GM10248 (cell line): ENCODE measurements at regions not wholly inside any gene's neighbourhood (a gene's known extent, or its start where the extent isn't known, plus 50 kb on each side); places are given as distances from the start of the nearest gene placed in this dataset.
"Not testable (repeated sequence)": the region's sequence is repeated elsewhere in the genome, so short reads cannot be mapped to it uniquely, and the experiment has no call there.

ENCODE experiments used
- CTCF ChIA-PET: fragments of 300-600 bp; sonication (Branson Sonifier 250); formaldehyde crosslinking; extraction: SDS; loops from one replicate; lab custom pipeline; 2021; ENCODE audit warnings: antibody characterized with exemption; lab: Yijun Ruan, JAX
- POLR2A ChIA-PET: fragments of 350-650 bp; sonication (Branson Sonifier 250); formaldehyde crosslinking; extraction: SDS; loops from one replicate; lab custom pipeline; 2020; ENCODE audit warnings: antibody characterized with exemption; lab: Yijun Ruan, JAX
- DNase-seq: peaks from one replicate; pipeline ENCODE4 v3.0.0; 2012; ENCODE audit errors: extremely low spot score
- TF ChIP-seq, protein P1 (sequence below): IDR thresholded peaks from 2 replicates; pipeline ENCODE4 v1.5.1; 2012; ENCODE audit warnings: mild to moderate bottlenecking, low read depth; ENCODE audit errors: extremely low read depth, missing control alignments, control extremely low read depth

DNA sequence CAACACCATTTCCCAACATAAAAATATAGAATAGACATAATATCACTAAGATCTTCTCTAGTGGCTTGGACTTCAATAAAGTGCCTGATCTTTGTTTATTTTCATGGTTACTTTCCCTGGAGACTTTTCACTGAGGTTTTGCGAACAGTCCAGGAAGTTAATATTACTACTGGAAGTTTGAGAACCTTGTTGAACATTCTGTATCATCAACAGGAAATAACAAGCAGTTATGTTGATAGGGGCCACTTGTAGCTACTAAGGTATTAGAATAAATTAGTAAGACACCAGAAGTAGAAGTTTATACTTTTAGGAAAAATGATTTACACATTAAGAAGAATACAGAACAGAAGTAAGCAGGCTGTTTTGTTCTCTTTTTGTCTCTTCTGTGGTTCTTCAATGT is 180.2 kb downstream of the TFAP2B start:
- DNase-seq, result no peak
- ChIA-PET POLR2A (no interaction called here), CTCF (no interaction called here)
- TF ChIP-seq, protein P1, sequence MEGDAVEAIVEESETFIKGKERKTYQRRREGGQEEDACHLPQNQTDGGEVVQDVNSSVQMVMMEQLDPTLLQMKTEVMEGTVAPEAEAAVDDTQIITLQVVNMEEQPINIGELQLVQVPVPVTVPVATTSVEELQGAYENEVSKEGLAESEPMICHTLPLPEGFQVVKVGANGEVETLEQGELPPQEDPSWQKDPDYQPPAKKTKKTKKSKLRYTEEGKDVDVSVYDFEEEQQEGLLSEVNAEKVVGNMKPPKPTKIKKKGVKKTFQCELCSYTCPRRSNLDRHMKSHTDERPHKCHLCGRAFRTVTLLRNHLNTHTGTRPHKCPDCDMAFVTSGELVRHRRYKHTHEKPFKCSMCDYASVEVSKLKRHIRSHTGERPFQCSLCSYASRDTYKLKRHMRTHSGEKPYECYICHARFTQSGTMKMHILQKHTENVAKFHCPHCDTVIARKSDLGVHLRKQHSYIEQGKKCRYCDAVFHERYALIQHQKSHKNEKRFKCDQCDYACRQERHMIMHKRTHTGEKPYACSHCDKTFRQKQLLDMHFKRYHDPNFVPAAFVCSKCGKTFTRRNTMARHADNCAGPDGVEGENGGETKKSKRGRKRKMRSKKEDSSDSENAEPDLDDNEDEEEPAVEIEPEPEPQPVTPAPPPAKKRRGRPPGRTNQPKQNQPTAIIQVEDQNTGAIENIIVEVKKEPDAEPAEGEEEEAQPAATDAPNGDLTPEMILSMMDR, result no peak

DNA sequence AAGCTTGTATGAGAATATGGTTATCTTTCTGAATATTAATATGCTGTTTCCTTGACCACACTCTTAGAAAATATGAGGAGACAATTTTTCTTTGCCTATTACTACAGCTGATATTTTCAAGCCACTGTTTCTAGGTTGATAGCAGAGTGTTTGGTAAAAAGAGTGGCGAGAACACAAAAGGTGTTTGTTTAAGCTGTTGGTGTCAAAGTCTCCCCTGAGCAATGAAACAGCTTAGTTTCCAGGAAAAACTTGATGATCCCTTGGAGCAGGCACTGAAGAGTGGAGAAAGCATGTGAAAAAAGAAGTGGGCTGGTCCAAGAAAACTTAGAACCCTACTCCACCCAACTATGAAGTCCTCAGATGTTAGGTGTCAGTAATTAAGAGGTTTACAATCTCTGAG is 182.7 kb downstream of the TFAP2B start:
- DNase-seq, result no peak
- ChIA-PET POLR2A (no interaction called here), CTCF (interaction anchor here (1.2 to 1.8 kb wide), 2 partner anchors 12 to 23 kb away, joined by 4 read pairs; no protein-coding TSS in a partner anchor)
- TF ChIP-seq, protein P1, result no peak

DNA sequence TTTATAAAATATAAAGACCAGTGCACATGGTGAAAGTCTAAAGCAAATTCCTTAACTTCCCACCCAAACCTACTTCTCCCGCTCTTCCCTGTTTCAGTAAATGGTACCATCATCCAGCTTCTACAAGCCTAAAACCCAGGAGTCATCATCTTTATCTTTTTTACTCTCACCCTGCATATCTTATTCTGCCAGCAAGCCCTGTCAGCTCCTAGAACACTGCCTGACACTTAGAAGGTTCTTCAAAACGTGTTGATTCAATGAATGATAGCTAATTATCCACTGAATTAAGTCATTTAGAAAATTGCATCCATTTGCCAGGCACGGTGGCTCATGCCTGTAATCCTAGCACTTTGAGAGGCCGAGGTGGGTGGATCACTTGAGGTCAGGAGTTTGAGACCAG is 185.7 kb downstream of the TFAP2B start:
- DNase-seq, result no peak
- TF ChIP-seq, protein P1, result no peak
- CTCF ChIA-PET, result interaction anchor here (1.3 to 1.4 kb wide), 2 partner anchors 9 to 13 kb away, joined by 3 to 5 read pairs; no protein-coding TSS in a partner anchor
- POLR2A ChIA-PET, result no interaction called here

DNA sequence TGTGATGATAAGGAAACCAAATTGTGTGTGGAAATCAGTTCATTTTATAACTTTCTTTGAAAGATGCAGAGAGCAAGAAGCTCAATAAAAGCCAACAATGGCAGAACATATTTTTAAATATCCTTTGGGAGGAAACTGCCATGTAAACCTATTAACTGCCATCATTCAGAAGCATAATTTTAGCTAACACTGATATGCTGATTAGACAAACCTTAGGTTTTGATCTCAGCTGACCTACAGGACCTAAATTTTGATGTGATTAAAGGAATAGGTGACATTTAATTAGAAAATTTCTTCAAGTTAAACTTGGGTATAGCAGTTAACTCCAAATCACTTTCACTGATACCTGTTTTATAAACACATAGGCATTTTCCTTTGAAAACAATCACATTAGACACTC is 187.1 kb downstream of the TFAP2B start:
- CTCF ChIA-PET, result no interaction called here
- POLR2A ChIA-PET, result no interaction called here

DNA sequence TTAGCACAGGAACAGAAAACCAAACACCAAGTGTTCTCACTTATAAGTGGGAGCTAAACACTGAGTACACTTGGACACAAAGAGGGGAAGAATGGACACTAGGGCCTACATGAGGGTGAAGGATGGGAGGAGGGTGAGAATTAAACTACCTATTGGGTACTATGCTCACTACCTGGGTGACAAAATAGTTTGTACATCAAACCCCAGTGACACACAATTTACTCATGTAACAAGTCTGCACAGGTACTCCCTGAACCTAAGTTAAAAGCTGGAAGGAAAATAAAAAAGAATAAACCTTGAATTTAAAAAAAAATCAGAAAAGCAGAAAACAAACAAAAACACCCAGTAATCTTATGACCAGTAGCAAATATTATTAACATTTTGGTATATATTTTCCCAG is 188.6 kb downstream of the TFAP2B start:
- no peak for DNase-seq
- TF ChIP-seq, protein P1, result no peak
- CTCF ChIA-PET, result interaction anchor here (1.1 kb wide), 1 partner anchor 15 kb away, joined by 3 read pairs; no protein-coding TSS in a partner anchor
- POLR2A ChIA-PET, result no interaction called here

More for the DNA sequence above, 187.1 kb downstream of the TFAP2B start:
- TF ChIP-seq, protein P1, result no peak
- no peak for DNase-seq

DNA sequence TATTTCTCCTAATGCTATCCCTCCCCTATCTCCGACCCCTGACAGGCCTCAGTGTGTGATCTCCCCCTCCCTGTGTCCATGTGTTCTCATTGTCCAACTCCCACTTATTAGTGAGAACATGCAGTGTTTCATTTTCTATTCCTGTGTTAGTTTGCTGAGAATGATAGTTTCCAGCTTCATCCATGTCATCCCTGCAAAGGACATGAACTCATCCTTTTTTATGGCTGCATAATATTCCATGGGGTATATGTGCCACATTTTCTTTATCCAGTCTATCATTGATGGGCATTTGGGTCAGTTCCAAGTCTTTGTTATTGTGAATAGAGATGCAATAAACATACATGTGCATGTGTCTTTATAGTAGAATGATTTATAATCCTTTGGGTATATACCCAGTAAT is 190.0 kb downstream of the TFAP2B start:
- CTCF ChIA-PET, POLR2A ChIA-PET: not testable (repeated sequence)

DNA sequence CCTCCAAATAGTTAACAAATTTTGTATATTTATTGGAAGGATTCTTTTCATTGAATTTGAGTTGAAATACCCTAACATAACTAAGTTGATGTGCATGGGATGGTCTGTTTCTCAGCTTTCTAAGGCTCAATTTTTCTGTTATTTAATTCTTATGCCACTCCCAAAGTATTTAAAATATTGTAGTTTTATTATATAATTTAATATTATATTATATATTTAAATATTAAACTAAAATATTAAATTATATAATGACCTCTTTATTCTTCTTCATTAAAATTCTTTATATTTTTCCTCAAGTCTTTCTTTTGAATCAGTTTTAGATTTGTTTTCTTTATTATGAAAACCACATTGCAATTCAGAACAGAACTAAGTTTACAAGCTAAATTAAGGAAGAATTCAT is 194.7 kb downstream of the TFAP2B start:
- no peak for DNase-seq
- ChIA-PET POLR2A (no interaction called here), CTCF (interaction anchor here (0.9 kb wide), 1 partner anchor 9 kb away, joined by 3 read pairs; no protein-coding TSS in a partner anchor)
- TF ChIP-seq, protein P1, result no peak

More for the DNA sequence above, 190.0 kb downstream of the TFAP2B start:
- not testable (repeated sequence) for DNase-seq
